SK-MEL-5 (cell line): ENCODE measurements at regions not wholly inside any gene's neighbourhood (a gene's known extent, or its start where the extent isn't known, plus 50 kb on each side); places are given as distances from the start of the nearest gene placed in this dataset.

Experiments used
- DNase-seq: peaks from one replicate; pipeline ENCODE4 v3.0.0-alpha.2; 2016; ENCODE audit warnings: low read depth, low spot score
- in situ Hi-C: cut with HindIII; loops from 2 replicates; pipeline ENCODE4 v1.10.0; 2016; ENCODE audit warnings: low sequenced_read_pairs, high pct_unique_total_duplicates, low pct_unique_long_range_greater_than_20kb

- in situ Hi-C loops, result no loop called here
These were observed 160.5 kb downstream of the OLFM4 start for GRCh38 chr13:53189162-53189561.

DNA sequence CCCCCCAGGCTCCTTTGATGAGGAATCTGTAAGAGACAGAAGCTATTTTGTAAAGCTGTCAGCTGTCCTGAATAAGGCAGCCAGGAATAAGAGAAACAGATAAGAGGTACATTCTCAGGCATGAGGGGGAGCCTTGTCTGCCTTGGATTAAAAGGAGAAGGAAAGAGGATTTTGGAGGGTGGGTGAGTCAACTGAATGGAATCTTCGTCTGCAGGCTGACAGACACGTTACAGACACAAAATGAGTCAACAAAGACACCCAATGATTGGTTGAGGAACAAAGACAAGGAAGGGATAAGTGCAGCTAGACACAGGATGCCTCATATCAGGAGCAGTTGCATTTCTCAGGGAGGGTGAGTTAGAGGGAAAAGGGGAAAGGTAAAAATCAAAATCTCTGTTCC lies 162.5 kb downstream of the OLFM4 start:
- in situ Hi-C loops, result no loop called here
- peak; percentile 95 for DNase-seq

More at GRCh38 chr13:53189162-53189561, 160.5 kb downstream of the OLFM4 start:
- peak; percentile 16 for DNase-seq

- in situ Hi-C loops, result no loop called here
- peak; percentile 22 for DNase-seq
These were observed 168.8 kb downstream of the OLFM4 start for GRCh38 chr13:53197424-53197823.

- peak; percentile 62 for DNase-seq
- in situ Hi-C loops, result no loop called here
These were observed 169.4 kb downstream of the OLFM4 start for GRCh38 chr13:53198017-53198416.

GRCh38 chr13:53198736-53199135 lies 170.1 kb downstream of the OLFM4 start:
- in situ Hi-C loops, result no loop called here
- no peak for DNase-seq

GRCh38 chr13:53200075-53200474 lies 171.5 kb downstream of the OLFM4 start:
- DNase-seq, result no peak
- in situ Hi-C loops, result no loop called here

- DNase-seq, result peak; percentile 62
- in situ Hi-C loops, result no loop called here
These were observed 172.2 kb downstream of the OLFM4 start for GRCh38 chr13:53200498-53201453.

- in situ Hi-C loops, result no loop called here
- DNase-seq, result peak; percentile 32
These were observed 173.0 kb downstream of the OLFM4 start for GRCh38 chr13:53201454-53202225.

DNA sequence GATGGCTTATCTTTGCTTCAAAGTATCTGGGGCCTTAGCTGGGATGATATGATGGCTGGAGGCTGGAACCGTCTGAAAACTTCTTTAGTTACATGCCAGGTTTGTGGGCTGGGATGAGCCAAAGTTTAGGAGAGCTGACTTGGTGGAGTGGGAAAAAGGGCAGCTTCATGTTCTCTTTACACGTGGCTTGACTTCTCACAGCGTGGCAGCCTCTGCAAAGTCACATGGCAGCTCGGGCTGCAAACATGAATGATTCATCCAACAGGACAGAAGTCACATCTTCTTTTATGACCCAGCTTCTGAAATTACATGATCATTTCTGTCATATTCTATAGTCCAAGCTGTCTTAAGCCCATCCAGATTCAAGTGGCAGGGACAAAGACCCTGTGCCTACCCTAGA lies 176.0 kb downstream of the OLFM4 start:
- in situ Hi-C loops, result no loop called here
- no peak for DNase-seq

DNA sequence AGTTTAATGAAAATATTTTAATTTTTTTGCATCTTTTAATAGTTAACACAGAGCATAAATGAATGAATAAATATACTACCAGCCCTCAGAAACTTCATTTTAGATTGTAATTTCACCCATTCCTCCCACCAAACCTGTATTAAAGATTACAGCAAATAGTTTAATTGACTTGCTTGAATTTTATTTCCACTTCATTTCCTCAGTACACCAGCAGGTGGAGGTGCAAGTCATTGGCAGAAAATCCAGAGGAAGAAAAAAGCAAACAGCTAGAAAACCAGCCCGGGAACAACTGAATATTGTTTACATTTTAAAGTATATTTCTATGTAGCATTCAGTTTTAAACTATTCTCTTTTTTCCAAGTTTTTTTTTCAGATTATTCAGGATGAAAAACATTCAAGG lies 177.8 kb downstream of the OLFM4 start:
- DNase-seq, result peak; percentile 41

DNA sequence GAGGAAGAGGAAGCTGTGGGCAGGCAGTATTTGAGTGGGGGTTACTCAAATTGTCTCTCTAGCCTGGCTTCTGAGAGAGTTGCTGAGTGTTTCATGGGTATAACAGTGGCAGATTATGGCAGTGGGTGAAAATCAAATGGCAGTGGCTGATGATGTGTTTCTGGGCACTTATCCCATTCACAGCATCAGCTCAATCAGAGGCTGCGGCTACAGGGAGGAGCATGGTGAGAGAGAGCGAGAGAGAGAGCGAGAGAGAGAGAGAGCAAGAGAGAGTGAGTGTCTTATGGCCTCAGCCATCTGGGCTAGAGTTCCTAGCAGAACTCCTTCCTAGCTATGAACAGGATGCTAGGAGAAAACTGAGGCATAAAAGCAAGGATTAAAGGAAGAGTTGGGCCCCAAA lies 178.9 kb downstream of the OLFM4 start:
- in situ Hi-C loops, result no loop called here
- DNase-seq, result no peak

More for the DNA sequence above, 177.8 kb downstream of the OLFM4 start:
- in situ Hi-C loops, result no loop called here

GRCh38 chr13:53214433-53214832 lies 185.8 kb downstream of the OLFM4 start:
- no peak for DNase-seq
- in situ Hi-C loops, result no loop called here

DNA sequence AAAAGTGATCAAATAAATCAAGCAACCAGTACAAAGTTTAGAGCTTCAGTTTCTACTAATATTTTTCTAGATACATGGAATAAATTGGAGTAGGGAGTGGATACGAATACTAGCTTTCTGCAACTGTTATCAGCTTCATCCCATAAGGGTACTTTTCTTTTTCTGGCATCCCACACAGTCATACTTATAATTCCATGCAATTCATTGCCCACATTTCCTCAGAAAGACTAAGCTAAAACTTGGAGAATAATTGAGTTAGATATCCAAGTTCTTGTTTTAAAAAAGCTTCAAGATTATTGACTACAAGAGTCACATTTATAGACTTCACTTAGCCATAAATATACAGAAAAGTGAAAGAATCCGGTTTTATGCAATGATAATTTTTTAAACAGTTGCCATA lies 186.9 kb downstream of the OLFM4 start:
- in situ Hi-C loops, result no loop called here
- no peak for DNase-seq

GRCh38 chr13:53216773-53217172 lies 188.2 kb downstream of the OLFM4 start:
- in situ Hi-C loops, result no loop called here

DNA sequence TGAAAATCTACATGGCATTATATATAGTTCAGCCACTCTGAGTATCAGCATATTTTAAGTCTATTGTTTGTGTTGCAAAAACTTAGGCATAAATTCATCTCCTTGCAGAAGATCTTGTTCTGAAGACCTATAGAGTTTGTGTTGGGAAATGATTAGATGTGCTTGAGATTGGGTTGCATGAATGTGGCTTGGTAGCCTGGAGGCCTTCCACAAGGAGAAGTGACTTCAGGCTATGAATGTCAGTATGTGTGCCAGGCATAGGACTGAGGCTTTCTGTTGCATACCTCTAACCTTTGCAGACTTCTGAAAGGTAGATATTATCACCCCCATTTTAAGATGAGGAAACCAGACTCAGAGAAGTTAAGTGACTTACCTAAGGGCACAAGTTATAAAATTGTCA lies 188.6 kb downstream of the OLFM4 start:
- in situ Hi-C loops, result no loop called here
- no peak for DNase-seq

More at GRCh38 chr13:53216773-53217172, 188.2 kb downstream of the OLFM4 start:
- DNase-seq, result no peak

DNA sequence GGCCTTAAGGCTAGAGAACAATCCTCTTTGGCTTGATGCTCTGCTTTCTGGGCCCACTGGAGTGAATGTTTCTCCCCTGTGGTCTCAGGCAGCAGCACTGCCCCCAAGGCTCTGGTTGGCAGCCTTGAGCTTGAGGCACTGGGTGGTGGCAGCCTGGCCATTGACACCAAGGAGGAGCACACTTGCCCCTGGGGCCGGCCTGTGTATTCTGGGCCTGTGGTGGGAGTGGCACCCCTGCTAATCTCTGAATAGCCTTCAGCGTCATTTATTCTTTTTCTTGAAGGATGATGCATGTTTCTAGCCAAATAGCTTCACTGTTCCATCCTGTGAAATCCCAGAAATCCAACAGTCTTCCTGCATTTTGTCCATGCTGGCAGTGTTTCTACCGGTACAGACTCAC lies 191.4 kb downstream of the OLFM4 start:
- DNase-seq, result no peak
- in situ Hi-C loops, result no loop called here

DNA sequence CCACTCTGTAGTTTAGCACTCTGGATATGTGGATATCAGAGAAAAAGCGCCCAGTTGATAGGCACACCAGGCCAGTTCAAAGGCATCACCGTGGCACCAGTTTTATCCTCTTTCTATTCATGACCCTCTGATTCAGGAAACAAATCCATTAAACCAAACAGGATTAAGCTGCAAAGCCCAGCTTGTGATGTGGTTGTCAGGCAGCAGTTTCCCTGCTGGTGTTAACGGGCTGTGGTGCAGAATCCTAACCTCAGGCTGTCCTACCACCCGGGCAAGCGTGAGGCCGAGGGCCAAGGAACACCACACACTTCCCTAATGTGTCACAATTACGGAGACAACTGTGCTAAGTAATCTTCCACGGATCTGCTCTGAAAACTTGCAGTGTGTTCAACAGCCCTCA lies 209.1 kb downstream of the OLFM4 start:
- in situ Hi-C loops, result no loop called here

GRCh38 chr13:53238261-53238660 lies 209.6 kb downstream of the OLFM4 start:
- no peak for DNase-seq
- in situ Hi-C loops, result no loop called here

More for the DNA sequence above, 209.1 kb downstream of the OLFM4 start:
- DNase-seq, result no peak
